ENCODE measurements at regions not wholly inside any gene's neighbourhood (a gene's known extent, or its start where the extent isn't known, plus 50 kb on each side); places are given as distances from the start of the nearest gene placed in this dataset.

GRCh38 chr7:12893292-12893691, 205.9 kb downstream of the ARL4A start:
- TF ChIP-seq, protein P1, sequence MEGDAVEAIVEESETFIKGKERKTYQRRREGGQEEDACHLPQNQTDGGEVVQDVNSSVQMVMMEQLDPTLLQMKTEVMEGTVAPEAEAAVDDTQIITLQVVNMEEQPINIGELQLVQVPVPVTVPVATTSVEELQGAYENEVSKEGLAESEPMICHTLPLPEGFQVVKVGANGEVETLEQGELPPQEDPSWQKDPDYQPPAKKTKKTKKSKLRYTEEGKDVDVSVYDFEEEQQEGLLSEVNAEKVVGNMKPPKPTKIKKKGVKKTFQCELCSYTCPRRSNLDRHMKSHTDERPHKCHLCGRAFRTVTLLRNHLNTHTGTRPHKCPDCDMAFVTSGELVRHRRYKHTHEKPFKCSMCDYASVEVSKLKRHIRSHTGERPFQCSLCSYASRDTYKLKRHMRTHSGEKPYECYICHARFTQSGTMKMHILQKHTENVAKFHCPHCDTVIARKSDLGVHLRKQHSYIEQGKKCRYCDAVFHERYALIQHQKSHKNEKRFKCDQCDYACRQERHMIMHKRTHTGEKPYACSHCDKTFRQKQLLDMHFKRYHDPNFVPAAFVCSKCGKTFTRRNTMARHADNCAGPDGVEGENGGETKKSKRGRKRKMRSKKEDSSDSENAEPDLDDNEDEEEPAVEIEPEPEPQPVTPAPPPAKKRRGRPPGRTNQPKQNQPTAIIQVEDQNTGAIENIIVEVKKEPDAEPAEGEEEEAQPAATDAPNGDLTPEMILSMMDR (IDR thresholded peaks at IDR 0.05) = no peak
- DNase-seq (no peak), ATAC-seq (no peak)
- H3K4me3 ChIP-seq = no peak overlapping the region
- no peaks in the 10 kb centered on the region for H3K9me3 ChIP-seq
- H3K36me3 ChIP-seq = no peaks in the 10 kb centered on the region
- intact Hi-C loops (cut with DNase I) = no loop called here
- H3K27me3 ChIP-seq (ENCODE audit: low read depth) = no peaks in the 10 kb centered on the region
- no peaks in the 10 kb centered on the region for H3K4me1 ChIP-seq
- H3K27ac ChIP-seq = no peak overlapping the region

DNA sequence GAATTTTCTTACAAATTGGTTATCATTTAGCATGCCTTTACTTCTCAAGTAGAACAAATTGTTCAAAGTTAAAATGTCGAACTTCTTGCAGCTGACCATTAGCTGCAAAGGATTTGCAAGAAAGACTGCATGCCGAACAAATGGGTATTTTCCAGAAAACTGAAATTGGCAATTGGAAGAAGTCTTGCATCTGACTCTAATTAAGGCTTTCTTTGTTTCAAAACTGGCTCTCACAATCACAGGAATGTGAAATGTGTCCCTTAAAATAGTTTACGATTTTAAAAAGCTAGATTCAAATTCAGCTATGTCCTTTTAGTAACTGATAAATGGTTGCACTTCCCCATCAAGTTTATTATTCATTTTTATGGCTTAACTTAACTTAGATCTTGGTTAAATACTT, 207.9 kb downstream of the ARL4A start:
- no peak overlapping the region for H3K4me3 ChIP-seq
- ATAC-seq (no peak), DNase-seq (no peak)
- TF ChIP-seq, protein P1 (IDR thresholded peaks at IDR 0.05) = no peak
- intact Hi-C loops (cut with DNase I) = no loop called here
- H3K27me3 ChIP-seq (ENCODE audit: low read depth) = no peaks in the 10 kb centered on the region
- no peaks in the 10 kb centered on the region for H3K4me1 ChIP-seq
- no peaks in the 10 kb centered on the region for H3K9me3 ChIP-seq
- H3K27ac ChIP-seq = no peak overlapping the region
- H3K36me3 ChIP-seq = no peaks in the 10 kb centered on the region

- Histone ChIP-seq H3K9me3 (no peaks in the 10 kb centered on the region), H3K4me1 (no peaks in the 10 kb centered on the region), H3K4me3 (no peak overlapping the region), H3K36me3 (no peaks in the 10 kb centered on the region), H3K27ac (no peak overlapping the region), H3K27me3 (ENCODE audit: low read depth) (no peaks in the 10 kb centered on the region)
- intact Hi-C loops (cut with DNase I) = no loop called here
- TF ChIP-seq, protein P1 (IDR thresholded peaks at IDR 0.05) = no peak
- DNase-seq (no peak), ATAC-seq (no peak)
These were observed 208.9 kb downstream of the ARL4A start for GRCh38 chr7:12896316-12896715.

DNA sequence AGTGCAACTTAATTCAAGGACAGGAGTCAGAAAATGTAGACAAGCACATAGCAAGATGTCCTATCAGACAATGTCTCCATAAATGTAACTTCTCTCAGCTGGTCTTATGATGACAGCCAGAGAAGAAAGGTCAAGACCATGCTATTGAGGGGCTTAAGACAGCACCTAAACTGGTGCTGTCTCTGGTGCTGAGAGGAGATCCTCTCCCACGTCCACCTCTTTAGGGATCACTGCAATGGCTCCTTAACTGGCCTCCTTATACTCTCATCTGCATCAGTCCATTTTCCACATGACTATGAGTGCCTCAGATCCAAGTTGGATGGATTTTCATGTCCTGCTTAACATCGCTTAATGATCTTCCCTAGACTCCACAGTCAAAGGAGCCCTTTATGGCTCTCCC, 210.6 kb downstream of the ARL4A start:
- H3K36me3 ChIP-seq = no peaks in the 10 kb centered on the region
- TF ChIP-seq, protein P1 (IDR thresholded peaks at IDR 0.05) = no peak
- H3K4me1 ChIP-seq = no peaks in the 10 kb centered on the region
- H3K27ac ChIP-seq = no peak overlapping the region
- H3K4me3 ChIP-seq = no peak overlapping the region
- H3K9me3 ChIP-seq = no peaks in the 10 kb centered on the region
- intact Hi-C loops (cut with DNase I) = no loop called here
- no peaks in the 10 kb centered on the region for H3K27me3 ChIP-seq (ENCODE audit: low read depth)
- DNase-seq (no peak), ATAC-seq (no peak)

- H3K4me3 ChIP-seq = no peak overlapping the region
- intact Hi-C loops (cut with DNase I) = no loop called here
These were observed 211.2 kb downstream of the ARL4A start for GRCh38 chr7:12898620-12899019.

More at GRCh38 chr7:12898620-12899019, 211.2 kb downstream of the ARL4A start:
- H3K4me1 ChIP-seq = no peaks in the 10 kb centered on the region
- no peak overlapping the region for H3K27ac ChIP-seq
- ATAC-seq (no peak), DNase-seq (no peak)
- H3K36me3 ChIP-seq = no peaks in the 10 kb centered on the region
- no peaks in the 10 kb centered on the region for H3K27me3 ChIP-seq (ENCODE audit: low read depth)
- H3K9me3 ChIP-seq = no peaks in the 10 kb centered on the region
- TF ChIP-seq, protein P1 (IDR thresholded peaks at IDR 0.05) = no peak

All from lower lobe of right lung (tissue), 2 donors.